ENCODE measurements at regions not wholly inside any gene's neighbourhood (a gene's known extent, or its start where the extent isn't known, plus 50 kb on each side); places are given as distances from the start of the nearest gene placed in this dataset.

DNA sequence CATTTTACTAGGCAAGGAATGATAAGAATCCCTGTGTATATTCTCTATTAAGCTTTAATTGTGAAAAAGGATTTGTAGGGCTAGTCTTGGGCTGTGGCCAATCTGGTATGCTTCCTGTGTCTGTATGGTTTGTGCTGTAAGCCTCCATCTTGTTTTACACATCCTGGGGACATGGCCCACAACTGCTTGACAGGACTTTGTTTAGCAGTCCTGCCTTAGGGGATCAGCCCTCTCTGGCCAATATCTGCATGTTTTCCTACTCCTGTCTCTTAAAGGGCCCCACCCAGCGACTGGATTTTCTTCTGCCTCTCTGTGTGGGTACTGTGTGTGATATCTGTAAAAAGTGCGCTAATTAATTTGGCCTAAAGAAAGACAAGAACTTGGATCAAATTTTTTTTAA lies 813.2 kb downstream of the PLA2G4A start:
- TF ChIP-seq, protein P1, sequence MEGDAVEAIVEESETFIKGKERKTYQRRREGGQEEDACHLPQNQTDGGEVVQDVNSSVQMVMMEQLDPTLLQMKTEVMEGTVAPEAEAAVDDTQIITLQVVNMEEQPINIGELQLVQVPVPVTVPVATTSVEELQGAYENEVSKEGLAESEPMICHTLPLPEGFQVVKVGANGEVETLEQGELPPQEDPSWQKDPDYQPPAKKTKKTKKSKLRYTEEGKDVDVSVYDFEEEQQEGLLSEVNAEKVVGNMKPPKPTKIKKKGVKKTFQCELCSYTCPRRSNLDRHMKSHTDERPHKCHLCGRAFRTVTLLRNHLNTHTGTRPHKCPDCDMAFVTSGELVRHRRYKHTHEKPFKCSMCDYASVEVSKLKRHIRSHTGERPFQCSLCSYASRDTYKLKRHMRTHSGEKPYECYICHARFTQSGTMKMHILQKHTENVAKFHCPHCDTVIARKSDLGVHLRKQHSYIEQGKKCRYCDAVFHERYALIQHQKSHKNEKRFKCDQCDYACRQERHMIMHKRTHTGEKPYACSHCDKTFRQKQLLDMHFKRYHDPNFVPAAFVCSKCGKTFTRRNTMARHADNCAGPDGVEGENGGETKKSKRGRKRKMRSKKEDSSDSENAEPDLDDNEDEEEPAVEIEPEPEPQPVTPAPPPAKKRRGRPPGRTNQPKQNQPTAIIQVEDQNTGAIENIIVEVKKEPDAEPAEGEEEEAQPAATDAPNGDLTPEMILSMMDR (IDR thresholded peaks at IDR 0.05): no peak
- TF ChIP-seq POLR2A (IDR thresholded peaks at IDR 0.05): no peak

Measured in esophagus squamous epithelium (tissue), 4 donors.